Stimulated activated CD4-positive, alpha-beta T cell treated with anti-CD3 and anti-CD28 coated beads, TNF-alpha, amount 100 ng/mL, for 48 hours (primary cell): ENCODE measurements at regions not wholly inside any gene's neighbourhood (a gene's known extent, or its start where the extent isn't known, plus 50 kb on each side); places are given as distances from the start of the nearest gene placed in this dataset.

ENCODE experiments used
- DNase-seq, 3 donors: peaks; one replicate each; pipeline ENCODE4 v3.0.0-alpha.2; 2020; ENCODE audit warnings: low read depth in 3 of 3

- DNase-seq, result no peak
Observed at GRCh38 chr17:55634702-55635101, 88.0 kb downstream of the TMEM100 start.

GRCh38 chr17:55632893-55633292, 89.8 kb downstream of the TMEM100 start:
- DNase-seq, result no peak

- no peak for DNase-seq
Observed at GRCh38 chr17:55632236-55632635, 90.4 kb downstream of the TMEM100 start.

GRCh38 chr17:55629995-55630394, 92.7 kb downstream of the TMEM100 start:
- no peak for DNase-seq

GRCh38 chr17:55625521-55625920, 97.1 kb downstream of the TMEM100 start:
- no peak for DNase-seq

GRCh38 chr17:55624772-55625433, 97.8 kb downstream of the TMEM100 start:
- no peak for DNase-seq

- no peak for DNase-seq
Observed at GRCh38 chr17:55622547-55622946, 100.1 kb downstream of the TMEM100 start.

- DNase-seq, result no peak
Observed at GRCh38 chr17:55620945-55621344, 101.7 kb downstream of the TMEM100 start.

GRCh38 chr17:55620023-55620422, 102.6 kb downstream of the TMEM100 start:
- DNase-seq, result no peak

GRCh38 chr17:55617441-55617840, 105.2 kb downstream of the TMEM100 start:
- DNase-seq, result no peak

- no peak for DNase-seq
Observed at GRCh38 chr17:55614061-55614460, 102.8 kb upstream of the SMIM36 start.

GRCh38 chr17:55612691-55613141, 101.5 kb upstream of the SMIM36 start:
- DNase-seq, result no peak

GRCh38 chr17:55607731-55608341, 96.6 kb upstream of the SMIM36 start:
- DNase-seq, result no peak

- DNase-seq, result no peak
Observed at GRCh38 chr17:55606488-55606815, 95.2 kb upstream of the SMIM36 start.

- DNase-seq, result no peak
Observed at GRCh38 chr17:55605705-55606487, 94.6 kb upstream of the SMIM36 start.

GRCh38 chr17:55601874-55602364, 90.7 kb upstream of the SMIM36 start:
- DNase-seq, result no peak

GRCh38 chr17:55598495-55598894, 87.2 kb upstream of the SMIM36 start:
- DNase-seq, result no peak

- DNase-seq, result no peak
Observed at GRCh38 chr17:55588446-55589242, 77.4 kb upstream of the SMIM36 start.

- DNase-seq, result no peak
Observed at GRCh38 chr17:55587608-55588139, 76.4 kb upstream of the SMIM36 start.

- DNase-seq, result no peak
Observed at GRCh38 chr17:55585629-55586028, 74.4 kb upstream of the SMIM36 start.

- no peak for DNase-seq
Observed at GRCh38 chr17:55584861-55585260, 73.6 kb upstream of the SMIM36 start.
